Ovary (tissue), 3 donors: ENCODE measurements at regions not wholly inside any gene's neighbourhood (a gene's known extent, or its start where the extent isn't known, plus 50 kb on each side); places are given as distances from the start of the nearest gene placed in this dataset.

ENCODE experiments used
- CTCF ChIP-seq, 3 donors: fragments of 450-650 bp in 2 of 3; fragments of 200-600 bp in 1 of 3; IDR thresholded peaks; one replicate each; pipeline versions ENCODE4 v1.5.1 to v1.8.0; 2016 to 2022; ENCODE audit warnings: antibody characterized with exemption in 3 of 3, mild to moderate bottlenecking in 1 of 3
- EP300 ChIP-seq: sonication (generic); formaldehyde crosslinking; IDR thresholded peaks from one replicate; pipeline ENCODE4 v1.6.1; 2017; ENCODE audit warnings: antibody characterized with exemption
- POLR2A ChIP-seq: fragments of 450-650 bp; IDR thresholded peaks from one replicate; pipeline ENCODE4 v1.6.1; 2017; ENCODE audit warnings: antibody characterized with exemption, mild to moderate bottlenecking, moderate library complexity
- donor health status: DM: no; HTN: no; CAD: no.

- TF ChIP-seq CTCF (IDR thresholded peaks at IDR 0.05): no peak
- TF ChIP-seq POLR2A: no peak
- no peak for TF ChIP-seq EP300
Measured at GRCh38 chr13:22405891-22406290, 735.0 kb downstream of the FGF9 start.
